Activated naive CD4-positive, alpha-beta T cell treated with anti-CD3 and anti-CD28 coated beads, Interleukin-2, amount 10 ng/mL, durations not matched to agents 7 days and 5 days (primary cell): ENCODE measurements at regions not wholly inside any gene's neighbourhood (a gene's known extent, or its start where the extent isn't known, plus 50 kb on each side); places are given as distances from the start of the nearest gene placed in this dataset.

Experiments
- CTCF ChIA-PET: fragments of 350-600 bp; sonication (Branson Sonifier 250); formaldehyde crosslinking; loops from one replicate; lab custom pipeline; 2021; ENCODE audit warnings: antibody characterized with exemption; lab: Charles Lee
- DNase-seq: peaks from one replicate; pipeline ENCODE4 v3.0.0-alpha.2; 2020
- H3K27ac Mint-ChIP-seq: one replicate; pipeline ENCODE4 v1.8.0; 2021; ENCODE audit warnings: mild to moderate bottlenecking, moderate library complexity, mixed read lengths
- H3K27me3 Mint-ChIP-seq: one replicate; pipeline ENCODE4 v1.8.0; 2021; ENCODE audit warnings: mild to moderate bottlenecking, mixed read lengths
- H3K36me3 Mint-ChIP-seq: one replicate; pipeline ENCODE4 v1.8.0; 2021; ENCODE audit warnings: mixed read lengths
- H3K4me1 Mint-ChIP-seq: one replicate; pipeline ENCODE4 v1.8.0; 2021; ENCODE audit warnings: mixed read lengths
- H3K4me3 Mint-ChIP-seq: one replicate; pipeline ENCODE4 v1.8.0; 2021; ENCODE audit warnings: mild to moderate bottlenecking, moderate library complexity, mixed read lengths
- H3K9me3 Mint-ChIP-seq: one replicate; pipeline ENCODE4 v1.8.0; 2021; ENCODE audit warnings: mixed read lengths

DNA sequence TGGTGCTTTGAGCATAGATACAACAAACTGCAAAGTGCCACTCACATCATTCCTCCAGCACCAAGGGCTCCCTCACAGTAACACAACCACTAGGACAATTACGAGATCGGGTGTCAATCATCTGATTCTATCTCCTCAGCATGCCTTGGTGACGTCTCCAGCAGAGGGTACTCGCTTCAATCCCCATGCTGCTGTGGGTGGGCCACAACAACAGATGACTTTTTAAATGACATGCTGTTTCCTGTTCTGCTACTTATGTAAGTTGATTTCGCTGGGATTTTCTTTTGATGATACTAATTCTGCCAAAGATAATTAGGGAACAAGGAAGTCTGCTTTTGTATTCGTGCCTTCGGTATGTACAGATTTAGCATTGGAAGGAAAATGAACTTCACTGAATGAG lies 1113.0 kb downstream of the BCL11A start:
- no peaks in the 10 kb centered on the region for H3K9me3 Mint-ChIP-seq
- H3K4me3 Mint-ChIP-seq = no peak overlapping the region
- H3K27me3 Mint-ChIP-seq = no peaks in the 10 kb centered on the region
- no peak overlapping the region for H3K27ac Mint-ChIP-seq
- no peaks in the 10 kb centered on the region for H3K4me1 Mint-ChIP-seq
- DNase-seq = no peak
- CTCF ChIA-PET = no interaction called here
- no peaks in the 10 kb centered on the region for H3K36me3 Mint-ChIP-seq

DNA sequence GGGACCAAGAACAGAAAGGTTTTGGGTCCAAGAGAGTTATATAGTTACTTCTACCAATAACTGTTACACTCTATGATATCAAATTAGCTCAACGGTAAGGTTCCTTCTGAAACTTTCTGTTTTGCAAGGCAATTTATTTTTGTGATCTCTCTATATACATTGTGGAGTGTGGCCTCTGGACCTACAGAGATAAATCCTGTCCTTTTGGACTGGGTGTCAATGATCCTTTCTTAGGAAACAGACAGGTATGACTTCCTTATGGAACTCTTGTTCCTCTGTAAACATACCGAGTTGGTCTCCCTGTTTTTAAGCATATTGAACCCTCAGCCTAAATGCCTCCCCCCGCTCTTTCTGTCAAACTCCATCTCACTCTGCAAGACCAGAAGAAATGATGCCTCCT lies 1117.8 kb downstream of the BCL11A start:
- no peaks in the 10 kb centered on the region for H3K27me3 Mint-ChIP-seq
- no peak for DNase-seq
- H3K36me3 Mint-ChIP-seq = no peaks in the 10 kb centered on the region
- no peaks in the 10 kb centered on the region for H3K4me1 Mint-ChIP-seq
- peaks cover 8% of the 10 kb centered on the region for H3K9me3 Mint-ChIP-seq
- H3K27ac Mint-ChIP-seq = no peak overlapping the region
- no peak overlapping the region for H3K4me3 Mint-ChIP-seq
- CTCF ChIA-PET = no interaction called here

DNA sequence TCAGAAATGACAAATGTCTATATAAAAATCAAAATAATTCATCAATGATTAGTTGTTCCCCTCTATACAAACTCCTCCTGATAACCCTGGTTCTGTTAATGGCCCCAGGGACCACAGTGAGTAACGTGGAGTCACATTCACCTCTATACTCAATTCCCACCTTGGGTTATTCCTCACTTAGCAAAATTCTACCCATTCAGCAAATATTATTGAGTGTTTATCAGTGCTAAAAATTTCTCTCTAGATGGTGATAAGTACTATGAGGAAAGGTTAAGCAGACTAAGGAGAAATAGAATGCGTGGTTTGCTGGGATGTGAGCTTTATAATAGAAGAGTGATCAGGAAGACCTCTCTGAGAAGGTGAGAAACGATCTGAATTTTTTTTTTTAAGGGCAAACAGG lies 1124.5 kb downstream of the BCL11A start:
- H3K4me3 Mint-ChIP-seq = no peak overlapping the region
- H3K4me1 Mint-ChIP-seq = no peaks in the 10 kb centered on the region
- no peak overlapping the region for H3K27ac Mint-ChIP-seq
- peaks cover 16% of the 10 kb centered on the region for H3K9me3 Mint-ChIP-seq
- DNase-seq = no peak
- H3K36me3 Mint-ChIP-seq = no peaks in the 10 kb centered on the region
- no peaks in the 10 kb centered on the region for H3K27me3 Mint-ChIP-seq
- CTCF ChIA-PET = no interaction called here

DNA sequence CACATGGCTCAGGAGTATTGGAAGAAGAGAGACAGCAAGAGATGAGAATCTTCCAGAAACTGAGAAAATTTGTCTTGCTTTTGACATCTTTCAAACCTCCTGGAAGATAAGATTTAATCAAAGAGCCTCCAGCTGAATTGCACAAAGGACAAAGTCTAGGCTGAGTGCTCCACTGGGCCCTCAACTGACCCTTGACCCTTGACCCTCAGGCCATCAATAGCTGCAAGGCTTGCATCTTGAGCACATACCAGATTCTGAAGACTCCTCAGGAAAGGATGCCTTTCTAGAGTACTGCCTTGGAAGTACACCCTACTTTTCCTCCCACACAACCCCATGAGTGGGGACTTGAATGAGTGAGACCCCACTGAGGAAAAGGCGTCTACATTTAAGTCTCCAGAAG lies 1125.5 kb downstream of the BCL11A start:
- Mint-ChIP-seq H3K36me3 (no peaks in the 10 kb centered on the region), H3K27me3 (no peaks in the 10 kb centered on the region), H3K4me1 (no peaks in the 10 kb centered on the region), H3K27ac (no peak overlapping the region), H3K9me3 (peaks cover 16% of the 10 kb centered on the region), H3K4me3 (no peak overlapping the region)
- no peak for DNase-seq
- CTCF ChIA-PET = no interaction called here

DNA sequence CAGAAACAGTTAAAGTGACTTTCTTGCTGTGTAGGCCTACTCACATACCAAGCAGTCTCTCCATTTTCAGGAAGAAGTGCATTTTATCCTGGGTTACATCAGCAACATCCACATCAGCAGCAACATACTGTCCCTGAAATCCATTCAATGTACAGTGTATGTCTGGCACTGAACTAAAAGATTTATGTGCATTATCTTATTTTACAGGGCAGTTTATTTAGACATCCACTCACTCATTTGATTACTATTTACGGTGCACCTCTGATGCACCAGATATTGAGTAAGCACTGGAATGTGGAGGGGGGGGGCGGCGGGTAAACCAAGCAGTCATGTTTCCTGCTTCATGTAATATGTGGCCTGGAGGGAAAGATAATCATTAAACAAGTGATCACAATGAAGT lies 1128.2 kb downstream of the BCL11A start:
- Mint-ChIP-seq H3K27me3 (no peaks in the 10 kb centered on the region), H3K9me3 (peaks cover 6% of the 10 kb centered on the region), H3K27ac (no peak overlapping the region), H3K4me1 (no peaks in the 10 kb centered on the region), H3K36me3 (no peaks in the 10 kb centered on the region), H3K4me3 (no peak overlapping the region)
- CTCF ChIA-PET = no interaction called here
- DNase-seq = no peak

DNA sequence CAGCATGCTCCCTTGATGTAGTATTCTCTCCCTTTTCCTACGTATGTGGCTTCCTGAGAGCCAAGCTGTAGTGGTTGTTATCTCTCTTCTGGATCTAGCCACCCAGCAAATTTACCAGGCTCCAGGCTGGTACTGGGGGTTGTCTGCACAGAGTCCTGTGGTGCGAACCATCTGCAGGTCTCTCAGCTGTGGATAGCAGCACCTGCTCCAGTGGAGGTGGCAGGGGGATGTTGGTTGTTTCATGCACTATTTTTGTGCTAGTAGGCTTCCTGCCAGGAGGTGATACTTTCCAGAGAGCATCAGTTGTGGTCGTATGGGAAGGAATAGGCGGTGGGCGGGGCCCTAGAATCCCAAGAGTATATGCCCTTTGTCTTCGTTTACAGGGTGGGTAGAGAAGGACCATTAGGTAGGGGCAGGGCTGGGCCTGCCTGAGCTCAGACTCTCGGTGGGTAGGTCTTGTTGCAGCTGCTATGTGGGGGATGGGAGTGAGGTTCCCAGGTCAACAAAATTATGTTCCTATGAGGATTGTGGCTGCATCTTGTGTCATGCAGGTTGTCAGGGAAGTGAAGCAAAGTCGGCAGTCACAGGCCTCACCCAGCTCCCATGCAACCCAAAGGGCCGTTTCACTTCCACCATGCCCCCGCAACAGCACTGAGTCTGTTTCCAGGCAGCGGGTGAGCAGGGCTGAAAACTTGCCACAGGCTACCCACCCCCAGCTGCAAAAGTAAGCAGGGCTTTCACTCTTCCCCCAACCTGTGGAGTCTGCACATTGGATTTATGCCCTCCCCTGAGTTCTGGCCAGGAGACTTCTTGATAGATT lies 1139.5 kb downstream of the BCL11A start:
- no peak overlapping the region for H3K27ac Mint-ChIP-seq
- no peak overlapping the region for H3K4me3 Mint-ChIP-seq
- no peaks in the 10 kb centered on the region for H3K4me1 Mint-ChIP-seq
- H3K36me3 Mint-ChIP-seq = no peaks in the 10 kb centered on the region
- no peaks in the 10 kb centered on the region for H3K9me3 Mint-ChIP-seq
- DNase-seq = no peak
- no peaks in the 10 kb centered on the region for H3K27me3 Mint-ChIP-seq
- CTCF ChIA-PET = no interaction called here

DNA sequence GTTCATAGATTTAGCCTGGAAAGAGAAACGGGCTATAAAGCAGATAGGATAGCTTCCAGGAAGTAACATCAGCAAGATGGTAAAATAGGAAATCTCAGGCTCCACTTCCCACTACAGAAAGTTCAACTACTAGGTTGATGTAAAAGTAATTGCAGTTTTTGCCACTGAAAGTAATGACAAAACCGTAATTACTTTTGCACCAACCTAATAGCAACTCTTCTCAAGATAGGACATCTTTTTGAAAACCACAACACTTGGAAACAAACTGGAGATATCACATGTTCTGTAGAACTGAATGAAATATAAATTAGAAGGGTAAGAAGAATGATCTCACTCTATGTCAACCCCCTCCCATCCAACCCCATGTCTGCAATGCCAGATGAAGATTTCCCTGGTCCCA lies 1154.3 kb downstream of the BCL11A start:
- H3K9me3 Mint-ChIP-seq = peaks cover 2% of the 10 kb centered on the region
- DNase-seq = no peak
- no peak overlapping the region for H3K27ac Mint-ChIP-seq
- CTCF ChIA-PET = no interaction called here
- no peak overlapping the region for H3K4me3 Mint-ChIP-seq
- H3K36me3 Mint-ChIP-seq = no peaks in the 10 kb centered on the region
- no peaks in the 10 kb centered on the region for H3K27me3 Mint-ChIP-seq
- H3K4me1 Mint-ChIP-seq = no peaks in the 10 kb centered on the region

DNA sequence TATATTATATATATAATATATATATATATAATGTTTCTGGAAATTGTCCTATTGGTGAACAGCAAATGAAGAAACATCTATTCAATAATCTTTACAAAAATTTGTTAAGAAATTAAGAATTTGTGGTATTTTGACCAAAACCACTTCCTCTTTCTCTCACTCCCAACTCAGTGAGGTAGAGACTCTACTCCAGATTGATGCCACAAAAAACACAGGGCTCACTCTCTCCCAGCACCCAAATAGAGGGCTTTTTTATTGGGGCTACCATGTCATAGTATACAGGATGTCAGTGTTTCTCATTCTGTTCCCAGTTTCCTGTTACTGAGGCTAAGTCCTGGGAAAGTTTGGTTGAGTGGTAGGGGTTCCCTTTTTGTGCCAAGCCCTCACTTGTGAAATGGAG lies 1155.4 kb downstream of the BCL11A start:
- no peak overlapping the region for H3K4me3 Mint-ChIP-seq
- H3K27ac Mint-ChIP-seq = no peak overlapping the region
- peaks cover 2% of the 10 kb centered on the region for H3K9me3 Mint-ChIP-seq
- no peaks in the 10 kb centered on the region for H3K36me3 Mint-ChIP-seq
- no peak for DNase-seq
- H3K27me3 Mint-ChIP-seq = no peaks in the 10 kb centered on the region
- no peaks in the 10 kb centered on the region for H3K4me1 Mint-ChIP-seq
- CTCF ChIA-PET = no interaction called here

DNA sequence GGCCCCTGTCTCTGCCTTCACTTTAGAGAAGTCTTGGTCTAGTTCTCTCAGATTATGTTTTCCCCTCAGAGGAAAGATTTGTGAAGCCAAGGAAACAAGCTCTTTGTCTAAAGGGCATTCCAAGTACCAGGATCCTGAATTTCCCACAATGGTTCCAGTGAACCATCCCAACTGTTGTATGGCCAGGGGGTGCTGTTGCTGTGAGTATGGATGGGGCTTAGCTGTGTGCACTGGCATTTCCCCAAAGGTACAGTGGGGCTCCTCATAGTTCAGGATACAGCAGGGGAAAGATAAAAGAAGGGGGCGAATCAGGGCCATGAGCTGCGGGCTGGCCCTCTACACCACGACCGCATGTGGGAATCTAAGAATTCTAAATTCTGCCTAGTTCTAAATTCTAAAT lies 1154.0 kb upstream of the FANCL start:
- Mint-ChIP-seq H3K27ac (peak overlapping the region; percentile 7), H3K4me1 (no peaks in the 10 kb centered on the region), H3K4me3 (no peak overlapping the region), H3K36me3 (no peaks in the 10 kb centered on the region), H3K9me3 (no peaks in the 10 kb centered on the region), H3K27me3 (no peaks in the 10 kb centered on the region)
- DNase-seq = no peak
- CTCF ChIA-PET = no interaction called here

DNA sequence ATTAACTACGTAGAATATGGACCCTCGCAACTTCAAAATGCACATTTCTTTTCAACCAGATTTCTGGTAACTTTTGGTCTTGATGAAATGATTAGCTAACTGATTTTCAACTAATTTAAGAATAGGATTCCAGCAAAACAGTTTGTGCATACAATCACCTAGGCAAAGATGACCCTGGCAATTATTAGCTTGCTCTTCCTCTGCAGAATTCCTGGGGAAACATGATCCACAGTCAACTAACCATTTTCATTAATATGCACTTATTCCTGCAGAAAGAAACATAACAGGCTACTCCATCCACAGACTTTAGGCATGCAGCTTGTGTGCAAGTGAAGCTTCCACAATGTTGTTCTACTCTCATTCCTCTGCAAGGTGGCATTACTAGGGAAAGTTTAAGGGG lies 1150.8 kb upstream of the FANCL start:
- H3K4me1 Mint-ChIP-seq = no peaks in the 10 kb centered on the region
- CTCF ChIA-PET = interaction anchor here (0.7 kb wide), 1 partner anchor 16 kb away, joined by 3 read pairs; no protein-coding TSS in a partner anchor
- no peaks in the 10 kb centered on the region for H3K27me3 Mint-ChIP-seq
- H3K27ac Mint-ChIP-seq = no peak overlapping the region
- DNase-seq = no peak
- H3K4me3 Mint-ChIP-seq = no peak overlapping the region
- no peaks in the 10 kb centered on the region for H3K9me3 Mint-ChIP-seq
- H3K36me3 Mint-ChIP-seq = no peaks in the 10 kb centered on the region

DNA sequence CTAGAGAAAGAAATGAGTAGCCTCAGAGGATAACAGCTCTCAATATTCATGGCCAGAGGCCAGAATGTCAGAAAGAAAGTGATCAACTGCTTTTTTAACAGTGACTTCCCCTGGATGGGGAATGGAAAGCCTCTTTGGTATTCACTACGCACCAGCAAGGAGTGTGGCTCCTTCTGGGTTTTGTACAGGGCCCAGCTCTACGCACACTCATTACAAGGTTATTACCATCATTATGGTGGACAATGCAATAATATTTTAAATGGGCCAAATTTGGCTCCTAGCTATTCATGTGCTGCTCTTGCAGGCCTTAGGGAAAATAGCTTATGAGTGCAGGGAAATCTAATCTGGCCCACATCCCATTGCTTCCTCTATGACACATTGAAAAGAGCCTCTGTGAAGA lies 1149.5 kb upstream of the FANCL start:
- Mint-ChIP-seq H3K27ac (no peak overlapping the region), H3K36me3 (no peaks in the 10 kb centered on the region), H3K4me1 (no peaks in the 10 kb centered on the region), H3K4me3 (no peak overlapping the region), H3K9me3 (no peaks in the 10 kb centered on the region), H3K27me3 (no peaks in the 10 kb centered on the region)
- CTCF ChIA-PET = no interaction called here
- no peak for DNase-seq

DNA sequence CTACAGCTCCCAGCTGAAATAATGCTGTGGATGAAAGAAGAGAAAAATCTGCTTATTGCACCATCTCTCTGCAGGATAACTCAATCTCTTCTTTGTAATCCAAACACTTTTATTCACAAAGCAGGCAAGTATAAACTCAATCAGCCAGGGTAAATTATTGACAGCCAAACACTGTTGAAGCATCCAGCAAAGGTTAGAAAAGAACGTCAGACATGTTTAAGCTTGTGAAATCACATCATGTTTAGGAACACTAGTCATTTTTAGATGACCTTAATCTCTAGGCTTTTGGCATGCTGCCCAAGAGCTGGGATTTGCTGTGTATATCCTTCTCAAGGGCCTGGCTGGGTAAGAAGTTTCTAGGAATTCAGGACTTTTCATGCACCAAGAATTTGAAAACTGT lies 1148.1 kb upstream of the FANCL start:
- no peak for DNase-seq
- Mint-ChIP-seq H3K36me3 (no peaks in the 10 kb centered on the region), H3K27ac (no peak overlapping the region), H3K9me3 (no peaks in the 10 kb centered on the region), H3K4me1 (no peaks in the 10 kb centered on the region), H3K27me3 (no peaks in the 10 kb centered on the region), H3K4me3 (no peak overlapping the region)
- CTCF ChIA-PET = no interaction called here

DNA sequence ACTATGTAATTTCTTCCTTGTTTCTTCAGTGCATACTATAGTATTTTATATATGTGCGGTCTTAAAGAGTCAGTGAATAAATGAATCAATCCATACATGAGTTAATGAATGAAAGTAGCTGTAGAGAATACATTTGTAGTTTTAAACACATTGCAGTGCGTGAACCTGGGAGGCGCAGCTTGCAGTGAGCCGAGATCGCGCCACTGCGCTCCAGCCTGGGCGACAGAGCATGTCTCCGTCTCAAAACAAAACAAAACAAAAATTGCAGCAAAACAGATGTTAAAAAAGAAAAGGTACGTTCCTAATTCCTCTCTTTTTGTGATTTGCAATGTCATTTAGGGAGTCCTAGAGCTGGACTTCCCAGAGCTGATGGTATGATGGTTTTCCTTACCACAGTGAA lies 1144.8 kb upstream of the FANCL start:
- DNase-seq = no peak
- CTCF ChIA-PET = no interaction called here
- Mint-ChIP-seq H3K27ac (no peak overlapping the region), H3K27me3 (no peaks in the 10 kb centered on the region), H3K4me3 (no peak overlapping the region), H3K4me1 (no peaks in the 10 kb centered on the region), H3K9me3 (no peaks in the 10 kb centered on the region), H3K36me3 (no peaks in the 10 kb centered on the region)

DNA sequence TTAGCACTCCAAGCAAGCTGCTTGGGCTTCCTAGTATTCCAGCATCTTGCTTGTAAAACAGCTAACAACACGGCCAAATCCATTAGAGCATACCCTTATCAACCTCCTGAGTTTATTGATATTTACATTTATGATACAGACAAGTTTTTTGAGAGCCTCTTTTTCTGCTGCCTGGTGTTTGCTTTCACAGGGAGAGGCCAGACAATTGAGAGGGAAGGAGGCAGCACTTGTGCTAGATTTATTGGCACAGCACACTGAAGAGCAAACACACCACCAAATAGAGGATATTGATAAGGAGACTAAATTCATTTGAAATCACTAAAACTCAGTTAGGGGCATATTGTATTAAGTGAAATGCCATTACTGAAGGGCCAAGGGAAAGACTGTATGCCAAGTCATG lies 1142.3 kb upstream of the FANCL start:
- H3K4me3 Mint-ChIP-seq = no peak overlapping the region

DNA sequence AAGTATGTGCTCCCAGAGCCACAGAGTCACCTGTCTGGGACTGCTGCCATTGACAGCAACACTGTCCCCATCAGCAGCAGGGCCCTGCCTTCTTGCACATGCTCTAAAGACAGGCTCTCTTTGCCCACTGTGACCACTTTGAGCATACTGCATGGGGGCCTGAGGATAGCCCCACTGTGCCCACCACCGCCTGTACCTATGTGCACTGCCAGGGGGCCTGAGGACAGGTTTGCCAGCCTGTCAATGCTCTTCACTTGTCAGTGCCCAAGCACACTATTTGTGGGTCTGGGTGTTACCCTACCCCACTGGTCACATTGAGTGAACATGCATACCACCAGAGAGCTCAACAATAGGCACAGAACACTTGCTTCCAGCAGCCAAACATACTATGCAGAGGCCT lies 1137.0 kb upstream of the FANCL start:
- no peaks in the 10 kb centered on the region for H3K9me3 Mint-ChIP-seq

More for the DNA sequence above, 1142.3 kb upstream of the FANCL start:
- H3K4me1 Mint-ChIP-seq = no peaks in the 10 kb centered on the region
- no peaks in the 10 kb centered on the region for H3K27me3 Mint-ChIP-seq
- H3K27ac Mint-ChIP-seq = no peak overlapping the region
- no peak for DNase-seq
- CTCF ChIA-PET = no interaction called here
- H3K36me3 Mint-ChIP-seq = no peaks in the 10 kb centered on the region
- no peaks in the 10 kb centered on the region for H3K9me3 Mint-ChIP-seq

More for the DNA sequence above, 1137.0 kb upstream of the FANCL start:
- no peak for DNase-seq
- H3K36me3 Mint-ChIP-seq = no peaks in the 10 kb centered on the region
- no peak overlapping the region for H3K27ac Mint-ChIP-seq
- H3K27me3 Mint-ChIP-seq = no peaks in the 10 kb centered on the region
- H3K4me1 Mint-ChIP-seq = no peaks in the 10 kb centered on the region
- CTCF ChIA-PET = no interaction called here
- H3K4me3 Mint-ChIP-seq = no peak overlapping the region
